ENCODE measurements at regions not wholly inside any gene's neighbourhood (a gene's known extent, or its start where the extent isn't known, plus 50 kb on each side); places are given as distances from the start of the nearest gene placed in this dataset.

GRCh38 chr20:52035498-52035897, 156.1 kb downstream of the ZFP64 start:
- TF ChIP-seq EZH2 (IDR thresholded peaks at IDR 0.05) (no peak), POLR2AphosphoS5 (IDR thresholded peaks at IDR 0.05; ENCODE audit: borderline replicate concordance, low read depth, low read length) (no peak), FOXP2 (optimal IDR thresholded peaks at IDR 0.05; ENCODE audit: control extremely low read depth, extremely low read length, insufficient read depth) (no peak)
